ENCODE measurements at regions not wholly inside any gene's neighbourhood (a gene's known extent, or its start where the extent isn't known, plus 50 kb on each side); places are given as distances from the start of the nearest gene placed in this dataset.

DNA sequence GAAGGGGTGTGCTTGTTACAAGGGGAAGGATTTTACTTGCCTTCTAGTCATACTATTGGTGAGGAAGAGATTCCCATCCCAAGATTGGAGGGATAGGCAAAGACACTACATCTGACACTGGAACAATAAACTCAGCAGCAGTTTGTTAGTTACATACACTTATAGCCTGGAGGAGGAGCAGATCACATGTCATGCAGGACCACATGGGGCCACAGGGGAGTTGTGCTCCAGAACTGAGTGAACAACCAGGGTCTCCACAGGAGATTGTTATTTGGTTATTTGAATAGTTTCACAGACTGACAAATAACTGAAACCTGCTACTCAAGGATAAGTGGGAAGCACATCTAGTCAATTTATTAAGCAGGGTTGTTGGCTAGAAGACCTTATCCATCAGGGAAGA is 559.4 kb upstream of the MANEA start:
- H3K4me1 Mint-ChIP-seq (ENCODE audit: insufficient read depth, unreplicated experiment), result no peaks in the 10 kb centered on the region
- H3K4me3 Mint-ChIP-seq (ENCODE audit: unreplicated experiment), result no peak overlapping the region
- CTCF ChIA-PET, result no interaction called here
- H3K9me3 Mint-ChIP-seq (ENCODE audit: unreplicated experiment), result no peaks in the 10 kb centered on the region
- peaks cover 38% of the 10 kb centered on the region for H3K27me3 Mint-ChIP-seq (ENCODE audit: insufficient read depth, unreplicated experiment)
- DNase-seq (ENCODE audit: unreplicated experiment), result no peak
- POLR2A ChIA-PET, result no interaction called here
- no TSS peak for BruUV-seq (replicated peaks)
- intact Hi-C loops (cut with micrococcal nuclease), result no loop called here
- no peak overlapping the region for H3K27ac Mint-ChIP-seq (ENCODE audit: low read depth, unreplicated experiment)
- TF ChIP-seq, protein P1, sequence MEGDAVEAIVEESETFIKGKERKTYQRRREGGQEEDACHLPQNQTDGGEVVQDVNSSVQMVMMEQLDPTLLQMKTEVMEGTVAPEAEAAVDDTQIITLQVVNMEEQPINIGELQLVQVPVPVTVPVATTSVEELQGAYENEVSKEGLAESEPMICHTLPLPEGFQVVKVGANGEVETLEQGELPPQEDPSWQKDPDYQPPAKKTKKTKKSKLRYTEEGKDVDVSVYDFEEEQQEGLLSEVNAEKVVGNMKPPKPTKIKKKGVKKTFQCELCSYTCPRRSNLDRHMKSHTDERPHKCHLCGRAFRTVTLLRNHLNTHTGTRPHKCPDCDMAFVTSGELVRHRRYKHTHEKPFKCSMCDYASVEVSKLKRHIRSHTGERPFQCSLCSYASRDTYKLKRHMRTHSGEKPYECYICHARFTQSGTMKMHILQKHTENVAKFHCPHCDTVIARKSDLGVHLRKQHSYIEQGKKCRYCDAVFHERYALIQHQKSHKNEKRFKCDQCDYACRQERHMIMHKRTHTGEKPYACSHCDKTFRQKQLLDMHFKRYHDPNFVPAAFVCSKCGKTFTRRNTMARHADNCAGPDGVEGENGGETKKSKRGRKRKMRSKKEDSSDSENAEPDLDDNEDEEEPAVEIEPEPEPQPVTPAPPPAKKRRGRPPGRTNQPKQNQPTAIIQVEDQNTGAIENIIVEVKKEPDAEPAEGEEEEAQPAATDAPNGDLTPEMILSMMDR (IDR thresholded peaks at IDR 0.05; ENCODE audit: unreplicated experiment), result no peak
- H3K36me3 Mint-ChIP-seq (ENCODE audit: insufficient read depth, unreplicated experiment), result no peaks in the 10 kb centered on the region
